ENCODE measurements at regions not wholly inside any gene's neighbourhood (a gene's known extent, or its start where the extent isn't known, plus 50 kb on each side); places are given as distances from the start of the nearest gene placed in this dataset.
"Not testable (repeated sequence)": the region's sequence is repeated elsewhere in the genome, so short reads cannot be mapped to it uniquely, and the experiment has no call there.

GRCh38 chr14:19240387-19240786, 193.8 kb downstream of the POTEG start:
- TF ChIP-seq E2F6 (IDR thresholded peaks at IDR 0.05; ENCODE audit: borderline replicate concordance, low read depth); CTCF (IDR thresholded peaks at IDR 0.05); JUN (IDR thresholded peaks at IDR 0.05); NFE2L2 (conservative IDR thresholded peaks at IDR 0.05; ENCODE audit: low read length); BCL3 (IDR thresholded peaks at IDR 0.05); REST (IDR thresholded peaks at IDR 0.05): not testable (repeated sequence)

Data from A549 (cell line).